ENCODE measurements at regions not wholly inside any gene's neighbourhood (a gene's known extent, or its start where the extent isn't known, plus 50 kb on each side); places are given as distances from the start of the nearest gene placed in this dataset.

DNA sequence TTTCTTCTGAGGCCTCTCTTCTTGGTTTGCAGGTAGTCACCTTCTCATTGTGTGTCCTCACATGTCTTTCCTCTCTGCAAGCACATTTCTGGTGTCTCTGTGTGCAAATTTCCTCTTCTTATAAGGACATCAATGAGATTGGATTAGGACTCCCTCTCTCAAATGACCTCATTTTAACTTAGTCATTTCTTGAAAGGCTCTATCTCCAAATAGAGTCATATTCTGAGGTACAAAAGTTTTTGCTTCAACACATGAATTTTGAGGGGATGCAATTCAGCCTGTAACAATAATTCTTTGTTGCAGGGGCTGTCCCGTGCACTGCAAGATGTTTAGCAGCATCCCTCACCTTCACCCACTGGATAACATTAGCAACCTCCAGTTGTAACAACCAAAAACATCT, 115.0 kb upstream of the DCBLD2 start:
- Mint-ChIP-seq H3K27me3 (no peaks in the 10 kb centered on the region), H3K9me3 (no peaks in the 10 kb centered on the region), H3K36me3 (no peaks in the 10 kb centered on the region), H3K4me3 (no peak overlapping the region), H3K27ac (no peak overlapping the region), H3K4me1 (no peaks in the 10 kb centered on the region)
- ATAC-seq: no peak

DNA sequence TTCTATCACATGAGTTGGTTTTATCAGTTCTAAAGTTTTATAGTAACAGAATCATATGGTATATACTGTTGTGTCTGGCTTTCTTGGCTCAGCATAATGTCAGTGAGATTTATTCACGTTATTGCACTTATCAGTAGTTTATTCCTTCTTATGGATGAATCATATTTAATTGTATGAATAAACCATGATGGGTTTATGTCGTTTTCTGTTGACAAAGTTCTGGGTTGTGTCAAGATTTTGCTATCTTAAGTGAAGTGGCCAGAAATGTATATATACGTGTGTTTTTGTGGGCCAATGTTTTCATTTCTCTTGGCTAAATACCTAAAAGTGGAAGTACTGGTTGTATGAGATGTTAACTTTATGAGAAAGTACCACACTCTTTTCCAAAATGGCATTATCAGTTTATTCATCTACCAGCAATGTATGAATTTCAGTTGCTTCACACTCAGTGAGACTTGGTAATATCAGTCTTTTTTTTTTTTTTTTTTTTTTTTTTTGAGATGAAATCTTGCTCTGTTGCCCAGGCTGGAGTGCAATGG, 112.4 kb upstream of the DCBLD2 start:
- no peaks in the 10 kb centered on the region for H3K9me3 Mint-ChIP-seq
- H3K27me3 Mint-ChIP-seq: no peaks in the 10 kb centered on the region
- H3K27ac Mint-ChIP-seq: no peak overlapping the region
- H3K4me3 Mint-ChIP-seq: no peak overlapping the region
- no peaks in the 10 kb centered on the region for H3K4me1 Mint-ChIP-seq
- no peaks in the 10 kb centered on the region for H3K36me3 Mint-ChIP-seq
- no peak for ATAC-seq

DNA sequence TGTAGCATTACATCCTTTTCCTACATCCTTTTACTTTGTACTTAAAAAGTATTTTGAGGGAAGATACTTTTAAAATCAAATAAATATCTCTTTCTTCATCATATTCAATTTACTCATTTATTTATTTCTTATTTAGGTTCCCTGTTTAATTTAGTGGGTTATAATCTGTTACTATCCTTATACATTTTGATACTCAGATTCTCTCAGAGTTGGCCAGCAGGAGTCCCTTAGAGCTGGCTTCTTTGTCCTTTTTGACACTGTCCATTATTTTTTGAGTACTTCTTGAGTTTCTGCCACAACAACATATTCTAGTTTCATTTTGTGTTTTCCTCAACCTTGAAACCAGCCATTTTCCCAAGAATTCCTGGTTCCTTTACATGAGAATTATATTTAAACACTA, 111.6 kb upstream of the DCBLD2 start:
- ATAC-seq: no peak
- no peak overlapping the region for H3K4me3 Mint-ChIP-seq
- no peak overlapping the region for H3K27ac Mint-ChIP-seq
- H3K36me3 Mint-ChIP-seq: no peaks in the 10 kb centered on the region
- no peaks in the 10 kb centered on the region for H3K27me3 Mint-ChIP-seq
- H3K4me1 Mint-ChIP-seq: no peaks in the 10 kb centered on the region
- no peaks in the 10 kb centered on the region for H3K9me3 Mint-ChIP-seq

DNA sequence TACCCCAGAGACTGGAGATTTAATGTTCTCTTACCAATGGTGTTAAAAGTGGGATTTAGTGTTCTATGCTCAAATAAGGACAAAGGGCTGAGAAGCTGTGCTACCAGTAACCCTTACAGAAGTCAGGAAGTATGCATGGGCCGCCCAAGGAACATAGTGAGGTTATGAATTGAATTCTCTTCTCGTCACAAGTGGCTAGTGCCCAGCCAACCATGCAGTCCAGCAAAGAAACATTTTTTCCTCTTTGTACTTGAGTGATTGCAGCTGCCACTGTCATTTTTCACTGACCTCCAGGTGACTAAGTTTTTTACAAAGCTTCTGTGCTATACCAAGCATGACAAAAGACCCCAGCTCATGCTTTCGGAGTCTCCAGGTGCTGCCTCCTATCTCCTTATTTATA, 110.6 kb upstream of the DCBLD2 start:
- Mint-ChIP-seq H3K36me3 (no peaks in the 10 kb centered on the region), H3K27me3 (no peaks in the 10 kb centered on the region), H3K27ac (no peak overlapping the region), H3K4me3 (no peak overlapping the region), H3K4me1 (no peaks in the 10 kb centered on the region), H3K9me3 (no peaks in the 10 kb centered on the region)
- ATAC-seq: no peak

DNA sequence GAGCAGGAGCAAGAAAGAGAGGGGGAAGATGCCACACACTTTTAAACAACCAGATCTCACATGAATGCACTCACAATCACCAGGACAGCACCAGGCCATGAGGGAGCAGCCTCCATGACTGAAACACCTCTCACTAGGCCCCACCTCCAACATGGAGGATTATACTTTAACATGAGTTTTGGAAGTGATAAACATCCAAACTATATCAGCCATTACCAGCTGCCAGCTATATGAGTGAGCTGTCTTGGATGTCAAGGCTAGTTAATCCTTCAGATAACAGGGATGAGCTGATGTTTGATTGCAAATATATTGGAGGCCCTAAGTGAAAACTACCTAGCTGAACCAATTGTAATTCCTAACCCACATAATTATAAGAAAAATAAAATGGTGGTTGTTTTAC, 108.4 kb upstream of the DCBLD2 start:
- Mint-ChIP-seq H3K4me3 (no peak overlapping the region), H3K9me3 (no peaks in the 10 kb centered on the region), H3K36me3 (no peaks in the 10 kb centered on the region), H3K4me1 (no peaks in the 10 kb centered on the region), H3K27me3 (no peaks in the 10 kb centered on the region), H3K27ac (no peak overlapping the region)
- no peak for ATAC-seq

DNA sequence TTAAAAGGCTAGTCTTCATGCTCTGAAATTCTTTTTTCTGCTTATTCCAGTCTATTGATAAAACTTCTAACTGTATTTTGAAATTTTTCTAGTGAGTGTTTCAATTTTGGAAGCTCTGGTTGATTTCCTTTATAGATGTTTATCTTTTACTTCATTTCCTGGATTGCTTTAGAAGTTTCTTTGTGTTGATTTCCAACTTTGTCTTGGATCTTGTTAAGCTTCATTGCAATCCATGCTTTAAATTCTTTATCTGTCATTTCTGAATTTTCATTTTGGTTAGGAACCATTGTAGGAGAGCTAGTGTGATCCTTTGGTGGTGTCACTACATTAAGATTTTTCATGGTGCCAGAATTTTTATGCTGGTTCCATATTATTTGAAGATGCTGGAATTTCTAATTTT, 105.2 kb upstream of the DCBLD2 start:
- Mint-ChIP-seq H3K4me3 (no peak overlapping the region), H3K4me1 (no peaks in the 10 kb centered on the region), H3K36me3 (no peaks in the 10 kb centered on the region), H3K9me3 (peaks cover 3% of the 10 kb centered on the region), H3K27me3 (no peaks in the 10 kb centered on the region), H3K27ac (no peak overlapping the region)
- ATAC-seq: no peak

DNA sequence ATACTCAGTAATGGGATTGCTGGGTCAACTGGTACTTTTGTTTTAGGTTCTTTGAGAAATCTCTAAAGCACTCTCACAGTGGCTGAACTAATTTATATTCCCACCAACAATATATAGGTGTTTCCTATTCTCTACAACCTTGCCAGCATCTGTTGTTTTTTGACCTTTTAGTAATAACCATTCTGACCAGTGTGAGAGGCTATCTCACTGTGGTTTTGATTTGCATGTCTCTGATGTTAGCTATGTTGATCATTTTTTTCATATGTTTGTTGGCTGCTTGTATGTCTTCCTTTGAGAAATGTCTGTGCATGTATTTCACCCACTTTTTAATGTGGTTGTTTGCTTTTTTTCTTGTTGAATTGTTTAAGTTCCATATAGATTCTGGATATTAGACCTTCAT, 98.2 kb upstream of the DCBLD2 start:
- Mint-ChIP-seq H3K27me3 (no peaks in the 10 kb centered on the region), H3K4me1 (no peaks in the 10 kb centered on the region), H3K36me3 (no peaks in the 10 kb centered on the region), H3K9me3 (peaks cover 3% of the 10 kb centered on the region), H3K27ac (no peak overlapping the region), H3K4me3 (no peak overlapping the region)
- no peak for ATAC-seq

DNA sequence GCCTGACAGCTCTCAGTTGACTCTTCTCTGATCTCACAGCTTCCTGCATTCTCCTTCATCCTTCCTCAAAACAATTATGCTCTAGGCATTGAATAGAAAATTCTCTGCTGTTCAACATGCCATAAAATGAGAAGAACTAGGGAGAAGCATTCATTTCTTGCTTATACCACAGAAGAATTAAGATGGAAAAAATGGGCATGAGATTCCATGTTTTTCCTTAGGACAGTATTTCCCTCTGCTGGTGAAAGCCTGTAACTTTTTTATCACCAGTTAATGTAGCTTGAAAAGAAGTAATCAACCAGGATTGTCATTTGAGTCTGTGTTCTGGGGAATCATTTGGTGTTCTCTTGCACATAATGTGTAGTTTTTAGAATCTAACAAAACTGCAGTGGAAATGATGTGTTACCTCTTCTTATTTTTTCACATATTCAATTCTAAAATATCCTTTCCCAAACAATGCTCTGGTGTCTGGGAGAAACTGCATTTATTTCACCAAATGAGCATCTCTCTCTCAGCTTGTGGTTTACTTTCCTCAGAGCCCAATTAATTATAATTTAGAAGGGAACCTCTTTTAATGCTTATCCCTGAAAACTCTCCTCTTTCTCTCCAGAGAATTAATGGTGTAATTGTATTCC, 92.8 kb upstream of the DCBLD2 start:
- Mint-ChIP-seq H3K4me3 (no peak overlapping the region), H3K36me3 (no peaks in the 10 kb centered on the region), H3K4me1 (no peaks in the 10 kb centered on the region), H3K27ac (no peak overlapping the region), H3K9me3 (peaks cover 7% of the 10 kb centered on the region), H3K27me3 (no peaks in the 10 kb centered on the region)
- no peak for ATAC-seq

DNA sequence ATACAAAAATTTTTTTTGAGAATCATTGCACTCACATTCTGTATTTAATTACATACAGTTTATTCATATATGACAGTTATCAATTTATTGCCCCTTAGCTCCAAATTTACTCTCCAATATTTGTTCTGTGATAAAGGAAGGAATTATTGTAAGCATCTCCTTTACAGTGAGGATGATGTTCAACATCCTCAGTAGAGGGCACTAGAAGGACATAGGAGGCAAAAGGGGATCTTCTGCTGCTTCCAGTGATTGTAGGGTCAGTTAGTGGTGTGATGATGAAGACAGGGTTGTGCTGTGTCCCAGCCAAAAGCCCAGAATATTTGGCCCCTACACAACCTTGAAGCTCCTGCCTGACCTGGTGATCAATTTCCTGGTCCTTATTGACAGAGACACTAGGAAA, 89.9 kb upstream of the DCBLD2 start:
- Mint-ChIP-seq H3K9me3 (peaks cover 7% of the 10 kb centered on the region), H3K36me3 (no peaks in the 10 kb centered on the region), H3K27me3 (no peaks in the 10 kb centered on the region), H3K4me3 (no peak overlapping the region), H3K4me1 (no peaks in the 10 kb centered on the region), H3K27ac (no peak overlapping the region)
- ATAC-seq: peak; percentile 34

DNA sequence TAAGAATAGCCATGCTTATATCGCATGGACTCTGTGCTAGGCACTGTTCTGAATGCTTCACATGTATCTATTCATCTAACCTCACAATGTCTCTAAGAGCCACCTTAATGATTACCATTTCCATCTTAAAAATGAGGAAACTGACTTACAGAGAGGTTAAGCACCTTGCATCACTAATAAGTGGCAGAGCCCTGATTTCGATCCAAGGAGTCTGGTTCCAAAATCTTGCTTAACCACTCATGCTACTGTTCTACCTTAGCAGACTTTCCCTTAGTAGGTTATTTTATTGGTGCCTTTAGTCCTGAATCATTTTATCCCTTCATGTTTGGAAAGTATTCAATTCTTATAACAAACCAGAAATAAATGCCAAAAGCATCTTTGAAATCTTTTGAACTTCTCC, 89.2 kb upstream of the DCBLD2 start:
- peaks cover 7% of the 10 kb centered on the region for H3K9me3 Mint-ChIP-seq
- H3K27ac Mint-ChIP-seq: no peak overlapping the region
- H3K4me3 Mint-ChIP-seq: no peak overlapping the region
- H3K27me3 Mint-ChIP-seq: no peaks in the 10 kb centered on the region
- no peaks in the 10 kb centered on the region for H3K36me3 Mint-ChIP-seq
- no peak for ATAC-seq
- H3K4me1 Mint-ChIP-seq: no peaks in the 10 kb centered on the region

DNA sequence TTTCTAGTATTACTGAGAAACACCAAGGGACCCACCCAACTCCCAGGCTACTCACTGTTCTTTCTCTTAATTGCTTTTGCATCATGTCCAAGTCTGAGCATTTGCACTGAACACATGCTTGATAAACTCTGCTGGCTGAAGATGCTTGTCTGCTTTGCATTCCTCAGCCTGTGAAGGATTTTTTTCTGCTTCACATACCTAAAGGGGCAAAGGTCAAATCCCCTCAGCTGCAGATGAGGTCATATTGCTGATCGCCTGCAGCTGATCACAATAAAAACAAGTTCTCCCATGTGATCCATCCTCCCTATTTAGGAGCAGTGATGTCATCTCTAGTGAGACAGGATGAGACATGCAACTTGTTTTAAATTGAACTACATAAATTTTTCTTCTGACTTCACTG, 84.6 kb upstream of the DCBLD2 start:
- Mint-ChIP-seq H3K27me3 (no peaks in the 10 kb centered on the region), H3K9me3 (no peaks in the 10 kb centered on the region), H3K36me3 (no peaks in the 10 kb centered on the region), H3K4me3 (no peak overlapping the region), H3K4me1 (no peaks in the 10 kb centered on the region), H3K27ac (no peak overlapping the region)
- ATAC-seq: no peak

DNA sequence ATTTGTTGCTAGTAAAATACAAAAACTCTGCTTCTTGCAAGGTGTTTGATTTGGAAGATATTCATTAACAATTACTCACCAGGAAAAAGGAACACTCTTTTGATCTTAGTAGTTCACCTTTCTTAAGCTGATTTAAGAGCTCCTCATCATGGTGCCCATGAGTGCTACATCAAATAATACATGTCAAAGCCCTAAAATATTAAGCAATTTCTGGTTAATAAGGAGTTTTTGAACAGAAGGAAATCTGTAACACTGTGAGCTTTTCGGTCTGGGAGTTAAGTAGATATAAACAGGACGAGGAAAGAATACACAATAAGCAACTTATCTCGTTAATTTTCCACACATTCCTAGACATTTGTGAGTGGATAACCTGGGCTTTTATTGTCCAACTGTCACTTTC, 83.9 kb upstream of the DCBLD2 start:
- H3K27me3 Mint-ChIP-seq: no peaks in the 10 kb centered on the region
- no peaks in the 10 kb centered on the region for H3K9me3 Mint-ChIP-seq
- H3K4me1 Mint-ChIP-seq: no peaks in the 10 kb centered on the region
- no peak for ATAC-seq
- no peaks in the 10 kb centered on the region for H3K36me3 Mint-ChIP-seq
- H3K4me3 Mint-ChIP-seq: no peak overlapping the region
- H3K27ac Mint-ChIP-seq: no peak overlapping the region

DNA sequence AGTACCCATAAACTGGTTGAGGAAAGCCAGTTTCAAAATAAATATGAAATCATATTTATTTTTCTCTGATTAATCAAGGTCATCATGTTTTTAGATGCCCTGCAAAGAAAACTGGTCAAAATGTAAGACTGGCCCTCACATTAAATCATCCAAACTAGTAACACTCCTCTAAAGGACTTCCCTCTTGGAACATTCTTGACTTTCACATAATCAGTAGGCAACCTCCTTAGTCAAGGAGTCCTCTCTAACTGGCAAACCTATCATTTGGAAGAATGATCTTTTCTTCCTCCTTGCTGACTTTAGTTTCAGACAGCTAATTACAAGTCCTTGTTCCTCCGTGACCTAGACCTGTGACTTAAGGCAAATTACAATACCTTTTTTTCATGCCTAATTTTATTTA, 82.5 kb upstream of the DCBLD2 start:
- no peak for ATAC-seq
- Mint-ChIP-seq H3K4me1 (no peaks in the 10 kb centered on the region), H3K36me3 (no peaks in the 10 kb centered on the region), H3K4me3 (no peak overlapping the region), H3K27me3 (no peaks in the 10 kb centered on the region), H3K9me3 (no peaks in the 10 kb centered on the region), H3K27ac (no peak overlapping the region)

DNA sequence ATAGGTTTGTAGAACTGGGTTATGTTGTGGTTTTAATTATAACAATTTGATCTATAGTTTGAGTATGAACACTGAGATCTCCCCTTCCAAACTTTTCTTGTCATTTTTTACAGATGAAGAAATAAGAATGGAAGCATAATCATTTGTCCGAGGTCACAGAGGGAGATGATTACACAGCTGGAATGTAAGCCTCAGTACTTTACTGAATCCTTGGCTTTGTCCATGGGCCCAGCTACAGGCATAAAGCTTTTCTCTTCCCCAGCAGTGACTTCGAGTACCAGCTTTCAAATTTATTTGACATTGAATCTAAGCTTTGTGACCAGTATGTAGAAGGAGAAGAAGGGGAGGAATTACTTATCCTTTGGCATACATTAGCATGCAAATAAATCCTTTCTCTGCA, 80.9 kb upstream of the DCBLD2 start:
- H3K27me3 Mint-ChIP-seq: no peaks in the 10 kb centered on the region
- no peak overlapping the region for H3K4me3 Mint-ChIP-seq
- H3K4me1 Mint-ChIP-seq: no peaks in the 10 kb centered on the region
- no peaks in the 10 kb centered on the region for H3K36me3 Mint-ChIP-seq
- no peak overlapping the region for H3K27ac Mint-ChIP-seq
- ATAC-seq: no peak
- H3K9me3 Mint-ChIP-seq: no peaks in the 10 kb centered on the region

DNA sequence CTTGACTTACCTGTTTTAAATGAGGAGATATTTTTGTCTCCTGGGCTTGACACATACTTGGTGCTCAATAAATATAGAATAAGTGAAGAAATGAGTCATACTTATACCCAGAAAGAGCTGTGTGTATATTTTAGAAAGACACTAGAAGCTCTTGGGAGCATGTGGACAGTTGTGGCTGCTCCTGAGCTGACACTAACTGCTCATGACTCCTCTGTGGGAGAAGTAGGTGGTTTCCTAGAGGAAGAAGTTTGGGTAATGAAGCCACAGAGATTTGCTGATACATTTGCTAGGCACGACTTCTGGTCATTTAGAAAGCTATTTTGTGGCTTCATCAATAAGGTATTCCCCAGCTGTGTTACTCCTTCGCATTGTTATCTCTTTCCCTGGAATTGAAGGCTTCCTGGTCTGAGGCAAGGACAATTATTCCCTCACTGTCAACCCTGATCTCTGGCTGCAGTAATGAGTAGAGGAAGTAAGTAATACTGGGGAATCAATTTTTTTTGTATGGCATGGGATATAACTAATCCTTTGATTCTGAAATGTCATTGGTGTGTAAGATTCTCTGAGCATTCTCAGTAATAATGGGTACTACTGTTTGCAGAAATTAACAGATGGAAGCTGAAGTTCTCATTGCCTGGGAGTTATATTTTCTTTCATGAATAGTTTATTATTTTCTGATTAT, 79.6 kb upstream of the DCBLD2 start:
- Mint-ChIP-seq H3K27ac (no peak overlapping the region), H3K36me3 (no peaks in the 10 kb centered on the region), H3K27me3 (no peaks in the 10 kb centered on the region), H3K4me3 (no peak overlapping the region), H3K9me3 (no peaks in the 10 kb centered on the region), H3K4me1 (no peaks in the 10 kb centered on the region)
- peak; percentile 63 for ATAC-seq

DNA sequence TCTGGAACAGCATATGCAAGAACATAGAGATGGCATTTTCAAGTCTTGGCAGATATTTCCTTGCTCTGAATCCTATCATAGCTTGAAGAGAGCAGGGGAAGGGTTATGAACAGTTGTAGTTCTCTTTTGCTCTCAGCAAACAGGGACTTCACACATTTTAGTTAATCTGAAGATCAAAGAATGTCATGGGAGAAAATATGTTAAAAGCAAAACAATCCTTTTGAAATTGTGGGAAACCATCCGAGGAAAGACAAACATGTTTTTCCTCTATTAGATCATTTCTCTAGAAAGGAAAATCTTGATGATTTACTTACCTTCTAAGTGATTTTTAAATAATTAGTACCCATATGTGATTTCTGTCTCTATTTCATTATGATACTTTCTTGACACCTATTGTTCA, 77.8 kb upstream of the DCBLD2 start:
- H3K27ac Mint-ChIP-seq: no peak overlapping the region
- H3K27me3 Mint-ChIP-seq: no peaks in the 10 kb centered on the region
- peaks cover 3% of the 10 kb centered on the region for H3K9me3 Mint-ChIP-seq
- H3K4me1 Mint-ChIP-seq: no peaks in the 10 kb centered on the region
- ATAC-seq: no peak
- H3K36me3 Mint-ChIP-seq: no peaks in the 10 kb centered on the region
- no peak overlapping the region for H3K4me3 Mint-ChIP-seq

All from stimulated activated memory B cell treated with anti-CD40 and anti-IgM and Interleukin-4, amounts not matched to agents 10 μg/mL and 1 μg/mL and 100 μg/mL, for 72 hours (primary cell).